ENCODE measurements at regions not wholly inside any gene's neighbourhood (a gene's known extent, or its start where the extent isn't known, plus 50 kb on each side); places are given as distances from the start of the nearest gene placed in this dataset.
A peak's percentile ranks its signal among the peaks of the same experiment; 100 is the strongest.
"Not testable (repeated sequence)": the region's sequence is repeated elsewhere in the genome, so short reads cannot be mapped to it uniquely, and the experiment has no call there.

- FAIRE-seq (no peak), DNase-seq (ENCODE audit: insufficient read length, low spot score) (no peak)
Measured at GRCh38 chr15:69699096-69699495, 246.5 kb downstream of the RPLP1 start.

GRCh38 chr15:69700380-69700779, 247.8 kb downstream of the RPLP1 start:
- no peak for FAIRE-seq
- DNase-seq (ENCODE audit: insufficient read length, low spot score): no peak

- DNase-seq (ENCODE audit: insufficient read length, low spot score): no peak
- FAIRE-seq: no peak
Measured at GRCh38 chr15:69701198-69701597, 248.6 kb downstream of the RPLP1 start.

GRCh38 chr15:69703532-69704187, 251.0 kb downstream of the RPLP1 start:
- no peak for FAIRE-seq

GRCh38 chr15:69704229-69704628, 251.6 kb downstream of the RPLP1 start:
- DNase-seq (ENCODE audit: insufficient read length, low spot score): no peak
- FAIRE-seq: no peak

More at GRCh38 chr15:69703532-69704187, 251.0 kb downstream of the RPLP1 start:
- no peak for DNase-seq (ENCODE audit: insufficient read length, low spot score)

GRCh38 chr15:69704700-69705099, 252.1 kb downstream of the RPLP1 start:
- FAIRE-seq (no peak), DNase-seq (ENCODE audit: insufficient read length, low spot score) (no peak)

GRCh38 chr15:69706353-69707097, 253.9 kb downstream of the RPLP1 start:
- no peak for DNase-seq (ENCODE audit: insufficient read length, low spot score)
- no peak for FAIRE-seq

- not testable (repeated sequence) for DNase-seq (ENCODE audit: insufficient read length, low spot score); FAIRE-seq
Measured at GRCh38 chr15:69707241-69707640, 254.6 kb downstream of the RPLP1 start.

GRCh38 chr15:69708436-69709122, 256.0 kb downstream of the RPLP1 start:
- FAIRE-seq; DNase-seq (ENCODE audit: insufficient read length, low spot score): not testable (repeated sequence)

GRCh38 chr15:69712991-69713390, 260.4 kb downstream of the RPLP1 start:
- FAIRE-seq: no peak
- DNase-seq (ENCODE audit: insufficient read length, low spot score): no peak

GRCh38 chr15:69713726-69714559, 261.3 kb downstream of the RPLP1 start:
- no peak for FAIRE-seq
- no peak for DNase-seq (ENCODE audit: insufficient read length, low spot score)

GRCh38 chr15:69715210-69715609, 262.6 kb downstream of the RPLP1 start:
- FAIRE-seq: no peak
- DNase-seq (ENCODE audit: insufficient read length, low spot score): no peak

- DNase-seq (ENCODE audit: insufficient read length, low spot score) (no peak), FAIRE-seq (no peak)
Measured at GRCh38 chr15:69718436-69718835, 265.8 kb downstream of the RPLP1 start.

- FAIRE-seq (no peak), DNase-seq (ENCODE audit: insufficient read length, low spot score) (no peak)
Measured at GRCh38 chr15:69718916-69719315, 266.3 kb downstream of the RPLP1 start.

- DNase-seq (ENCODE audit: insufficient read length, low spot score): no peak
- FAIRE-seq: no peak
Measured at GRCh38 chr15:69719527-69720240, 267.1 kb downstream of the RPLP1 start.

- DNase-seq (ENCODE audit: insufficient read length, low spot score) (no peak), FAIRE-seq (no peak)
Measured at GRCh38 chr15:69720536-69720935, 267.9 kb downstream of the RPLP1 start.

GRCh38 chr15:69722924-69723323, 270.3 kb downstream of the RPLP1 start:
- FAIRE-seq (no peak), DNase-seq (ENCODE audit: insufficient read length, low spot score) (no peak)

- FAIRE-seq (no peak), DNase-seq (ENCODE audit: insufficient read length, low spot score) (peak; percentile 27)
Measured at GRCh38 chr15:69723404-69724096, 270.9 kb downstream of the RPLP1 start.

GRCh38 chr15:69724333-69724732, 271.7 kb downstream of the RPLP1 start:
- FAIRE-seq (no peak), DNase-seq (ENCODE audit: insufficient read length, low spot score) (no peak)

GRCh38 chr15:69725275-69725674, 272.7 kb downstream of the RPLP1 start:
- DNase-seq (ENCODE audit: insufficient read length, low spot score) (no peak), FAIRE-seq (no peak)
